HEK293T (cell line): ENCODE measurements at regions not wholly inside any gene's neighbourhood (a gene's known extent, or its start where the extent isn't known, plus 50 kb on each side); places are given as distances from the start of the nearest gene placed in this dataset.

Source experiments
- ARNT ChIP-seq: fragments of 450-650 bp; IDR thresholded peaks from 2 replicates; pipeline ENCODE4 v1.6.1; 2017; ENCODE audit warnings: mild to moderate bottlenecking
- BHLHE40 ChIP-seq: fragments of 450-650 bp; IDR thresholded peaks from 2 replicates; pipeline ENCODE4 v1.6.1; 2016; ENCODE audit warnings: mild to moderate bottlenecking, moderate library complexity, borderline replicate concordance
- ELF4 ChIP-seq: fragments of 450-650 bp; IDR thresholded peaks from 2 replicates; pipeline ENCODE4 v1.6.1; 2017; ENCODE audit warnings: antibody characterized with exemption
- FOXA1 ChIP-seq: fragments of 450-650 bp; IDR thresholded peaks from 2 replicates; pipeline ENCODE4 v1.6.1; 2016; ENCODE audit warnings: mild to moderate bottlenecking
- FOXK2 ChIP-seq: fragments of 450-650 bp; IDR thresholded peaks from 2 replicates; pipeline ENCODE4 v1.6.1; 2016; ENCODE audit warnings: mild to moderate bottlenecking
- FOXM1 ChIP-seq: fragments of 450-650 bp; IDR thresholded peaks from 2 replicates; pipeline ENCODE4 v1.6.1; 2017; ENCODE audit warnings: mild to moderate bottlenecking, borderline replicate concordance
- HDGF ChIP-seq: fragments of 450-650 bp; IDR thresholded peaks from 2 replicates; pipeline ENCODE4 v1.6.1; 2017; ENCODE audit warnings: antibody characterized with exemption, borderline replicate concordance
- L3MBTL2 ChIP-seq: fragments of 450-650 bp; conservative IDR thresholded peaks from 2 replicates; pipeline ENCODE4 v1.6.1; 2016; ENCODE audit warnings: mild to moderate bottlenecking
- LEF1 ChIP-seq: fragments of 450-650 bp; IDR thresholded peaks from 2 replicates; pipeline ENCODE4 v1.6.1; 2017; ENCODE audit warnings: mild to moderate bottlenecking, borderline replicate concordance
- SP1 ChIP-seq: fragments of 450-650 bp; IDR thresholded peaks from 2 replicates; pipeline ENCODE4 v1.6.1; 2017
- SUZ12 ChIP-seq: fragments of 450-650 bp; IDR thresholded peaks from 2 replicates; pipeline ENCODE4 v1.6.1; 2016; ENCODE audit warnings: mild to moderate bottlenecking
- TARDBP ChIP-seq: fragments of 450-650 bp; IDR thresholded peaks from 2 replicates; pipeline ENCODE4 v1.6.1; 2016
- ZNF384 ChIP-seq: fragments of 450-650 bp; IDR thresholded peaks from 2 replicates; pipeline ENCODE4 v1.6.1; 2016
- TF ChIP-seq, protein P1 (sequence below): fragments of 450-650 bp; IDR thresholded peaks from 2 replicates; pipeline ENCODE4 v1.6.1; 2016

GRCh38 chr22:27212102-27212501 lies 554.7 kb downstream of the MIAT start:
- TF ChIP-seq L3MBTL2: no peak
- no peak for TF ChIP-seq FOXK2
- TF ChIP-seq ARNT: no peak
- no peak for TF ChIP-seq ZNF384
- TF ChIP-seq BHLHE40: no peak
- no peak for TF ChIP-seq TARDBP
- TF ChIP-seq FOXA1: no peak
- TF ChIP-seq SUZ12: no peak
- TF ChIP-seq ELF4: no peak
- TF ChIP-seq LEF1: no peak
- TF ChIP-seq FOXM1: no peak
- TF ChIP-seq, protein P1, sequence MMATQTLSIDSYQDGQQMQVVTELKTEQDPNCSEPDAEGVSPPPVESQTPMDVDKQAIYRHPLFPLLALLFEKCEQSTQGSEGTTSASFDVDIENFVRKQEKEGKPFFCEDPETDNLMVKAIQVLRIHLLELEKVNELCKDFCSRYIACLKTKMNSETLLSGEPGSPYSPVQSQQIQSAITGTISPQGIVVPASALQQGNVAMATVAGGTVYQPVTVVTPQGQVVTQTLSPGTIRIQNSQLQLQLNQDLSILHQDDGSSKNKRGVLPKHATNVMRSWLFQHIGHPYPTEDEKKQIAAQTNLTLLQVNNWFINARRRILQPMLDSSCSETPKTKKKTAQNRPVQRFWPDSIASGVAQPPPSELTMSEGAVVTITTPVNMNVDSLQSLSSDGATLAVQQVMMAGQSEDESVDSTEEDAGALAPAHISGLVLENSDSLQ: no peak
- no peak for TF ChIP-seq SP1
- TF ChIP-seq HDGF: no peak
